Lower leg skin (tissue), 4 donors: ENCODE measurements at regions not wholly inside any gene's neighbourhood (a gene's known extent, or its start where the extent isn't known, plus 50 kb on each side); places are given as distances from the start of the nearest gene placed in this dataset.

Source experiments
- DNase-seq, 2 donors: peaks; one replicate each; pipeline ENCODE4 v3.0.0-alpha.2; 2019; ENCODE audit warnings: low spot score in 2 of 2
- H3K4me3 ChIP-seq: fragments of 200-600 bp; sonication (generic); 2 replicates; pipeline ENCODE4 v1.5.1; 2017; ENCODE audit warnings: mild to moderate bottlenecking, low read depth; ENCODE audit not compliant: poor library complexity, severe bottlenecking
- POLR2A ChIP-seq, 2 donors: fragments of 450-650 bp; IDR thresholded peaks; one replicate each; pipeline ENCODE4 v1.6.1; 2016 to 2017; ENCODE audit warnings: antibody characterized with exemption in 2 of 2, mild to moderate bottlenecking in 1 of 2, moderate library complexity in 1 of 2
- WGBS, 2 donors: methylation state at CpG; one replicate each; pipeline ENCODE4 v1.1.5; 2018; 5-methylcytosine and 5-hydroxymethylcytosine counted together
- intact Hi-C: fragments of 100-400 bp; cut with DNase I; formaldehyde crosslinking; loops from one replicate; pipeline ENCODE4 v1.15.0; 2023; ENCODE audit warnings: low total_unique reads
- TF ChIP-seq, protein P1 (sequence below), 3 donors: fragments of 450-650 bp; IDR thresholded peaks; one replicate each; pipeline ENCODE4 v1.5.1; 2016; ENCODE audit warnings: antibody characterized with exemption in 3 of 3, mild to moderate bottlenecking in 3 of 3, moderate library complexity in 2 of 3

GRCh38 chr4:13143222-13144070 lies 340.7 kb downstream of the RAB28 start:
- no peak overlapping the region for H3K4me3 ChIP-seq
- TF ChIP-seq POLR2A (IDR thresholded peaks at IDR 0.05), result no peak
- TF ChIP-seq, protein P1, sequence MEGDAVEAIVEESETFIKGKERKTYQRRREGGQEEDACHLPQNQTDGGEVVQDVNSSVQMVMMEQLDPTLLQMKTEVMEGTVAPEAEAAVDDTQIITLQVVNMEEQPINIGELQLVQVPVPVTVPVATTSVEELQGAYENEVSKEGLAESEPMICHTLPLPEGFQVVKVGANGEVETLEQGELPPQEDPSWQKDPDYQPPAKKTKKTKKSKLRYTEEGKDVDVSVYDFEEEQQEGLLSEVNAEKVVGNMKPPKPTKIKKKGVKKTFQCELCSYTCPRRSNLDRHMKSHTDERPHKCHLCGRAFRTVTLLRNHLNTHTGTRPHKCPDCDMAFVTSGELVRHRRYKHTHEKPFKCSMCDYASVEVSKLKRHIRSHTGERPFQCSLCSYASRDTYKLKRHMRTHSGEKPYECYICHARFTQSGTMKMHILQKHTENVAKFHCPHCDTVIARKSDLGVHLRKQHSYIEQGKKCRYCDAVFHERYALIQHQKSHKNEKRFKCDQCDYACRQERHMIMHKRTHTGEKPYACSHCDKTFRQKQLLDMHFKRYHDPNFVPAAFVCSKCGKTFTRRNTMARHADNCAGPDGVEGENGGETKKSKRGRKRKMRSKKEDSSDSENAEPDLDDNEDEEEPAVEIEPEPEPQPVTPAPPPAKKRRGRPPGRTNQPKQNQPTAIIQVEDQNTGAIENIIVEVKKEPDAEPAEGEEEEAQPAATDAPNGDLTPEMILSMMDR (IDR thresholded peaks at IDR 0.05), result no peak
- DNase-seq, result no peak
- intact Hi-C loops, result no loop called here
- 65 to 71% methylated on average over 19 of the region's 19 CpGs for WGBS, 2 donors

DNA sequence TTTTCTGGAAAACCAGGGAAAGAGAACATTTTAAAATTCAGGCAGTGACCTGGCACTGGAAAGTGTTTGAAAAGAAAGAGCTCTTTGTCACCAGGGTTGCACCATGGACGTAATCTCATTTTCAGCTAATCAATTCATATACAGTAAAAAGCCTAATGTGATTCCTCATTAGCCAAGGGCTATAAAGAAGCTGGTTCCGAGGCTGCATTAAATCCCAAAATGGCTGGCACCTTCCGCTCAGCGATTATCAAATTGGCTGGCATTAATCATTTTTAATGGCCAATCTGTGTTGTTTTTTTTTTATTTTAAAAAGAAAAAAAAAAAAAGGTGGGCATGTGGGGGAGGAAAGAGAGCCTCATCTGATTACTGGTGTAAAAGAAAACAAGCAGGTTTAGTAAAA lies 341.4 kb downstream of the RAB28 start:
- TF ChIP-seq POLR2A (IDR thresholded peaks at IDR 0.05), result no peak
- TF ChIP-seq, protein P1 (IDR thresholded peaks at IDR 0.05), result no peak
- intact Hi-C loops, result no loop called here
- 59 to 74% methylated on average over 4 of the region's 4 CpGs for WGBS, 2 donors
- no peak overlapping the region for H3K4me3 ChIP-seq
- DNase-seq, result no peak

GRCh38 chr4:13142191-13142590 lies 341.9 kb downstream of the RAB28 start:
- H3K4me3 ChIP-seq, result no peak overlapping the region
- DNase-seq, result no peak
- TF ChIP-seq POLR2A (IDR thresholded peaks at IDR 0.05), result no peak
- TF ChIP-seq, protein P1 (IDR thresholded peaks at IDR 0.05), result no peak
- intact Hi-C loops, result no loop called here
- 92 to 97% methylated on average over 1 of the region's 1 CpG for WGBS, 2 donors

GRCh38 chr4:13137390-13137789 lies 346.8 kb downstream of the RAB28 start:
- WGBS, 2 donors, result 56 to 74% methylated on average over 2 of the region's 2 CpGs
- intact Hi-C loops, result no loop called here

DNA sequence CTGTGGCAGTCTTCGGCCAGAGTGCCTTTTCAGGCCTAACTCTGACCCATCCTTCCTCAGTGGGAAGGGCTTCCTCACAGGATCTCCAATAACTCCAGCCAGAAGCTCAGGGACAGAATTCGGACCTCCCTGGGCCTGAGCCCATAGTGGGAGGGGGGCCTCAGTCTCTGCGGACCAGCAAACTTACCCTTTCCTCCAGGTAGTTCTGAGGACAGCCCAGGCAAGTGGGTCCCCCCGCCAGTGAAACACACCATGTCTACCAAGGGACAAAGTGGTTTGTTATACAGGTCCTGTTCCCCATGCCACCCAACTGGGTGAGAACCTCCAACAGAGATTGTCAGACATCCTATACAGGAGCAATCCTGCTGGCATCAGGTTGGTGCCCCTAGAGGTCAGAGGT lies 350.4 kb downstream of the RAB28 start:
- no peak for DNase-seq
- TF ChIP-seq POLR2A (IDR thresholded peaks at IDR 0.05), result no peak
- TF ChIP-seq, protein P1 (IDR thresholded peaks at IDR 0.05), result no peak
- intact Hi-C loops, result no loop called here
- H3K4me3 ChIP-seq, result no peak overlapping the region
- whole genome bisulfite sequencing, 2 donors, result 94 to 100% methylated on average over 2 to 4 of the region's 4 CpGs

More at GRCh38 chr4:13137390-13137789, 346.8 kb downstream of the RAB28 start:
- DNase-seq, result no peak
- TF ChIP-seq POLR2A (IDR thresholded peaks at IDR 0.05), result no peak
- TF ChIP-seq, protein P1 (IDR thresholded peaks at IDR 0.05), result no peak
- no peak overlapping the region for H3K4me3 ChIP-seq
